ENCODE measurements at regions not wholly inside any gene's neighbourhood (a gene's known extent, or its start where the extent isn't known, plus 50 kb on each side); places are given as distances from the start of the nearest gene placed in this dataset.

- no peak for TF ChIP-seq CTCF (IDR thresholded peaks at IDR 0.05)
- no peak for DNase-seq (ENCODE audit: low spot score in 2 of 2)
- 88 to 89% methylated on average over 13 of the region's 13 CpGs for WGBS, 2 donors
Measured at GRCh38 chr4:138892483-138893407, 122.8 kb upstream of the NOCT start.

GRCh38 chr4:138891631-138892031, 124.0 kb upstream of the NOCT start:
- no peak overlapping the region for H3K4me3 ChIP-seq (ENCODE audit: low read depth, poor library complexity, severe bottlenecking)
- 56 to 62% methylated on average over 6 of the region's 6 CpGs for WGBS, 2 donors
- DNase-seq (ENCODE audit: low spot score in 2 of 2) = no peak
- no peak for TF ChIP-seq POLR2A (IDR thresholded peaks at IDR 0.05)
- TF ChIP-seq CTCF (IDR thresholded peaks at IDR 0.05) = no peak
- intact Hi-C loops (cut with DNase I; ENCODE audit: low total_unique reads) = no loop called here

More at GRCh38 chr4:138892483-138893407, 122.8 kb upstream of the NOCT start:
- intact Hi-C loops (cut with DNase I; ENCODE audit: low total_unique reads) = no loop called here
- H3K4me3 ChIP-seq (ENCODE audit: low read depth, poor library complexity, severe bottlenecking) = no peak overlapping the region

GRCh38 chr4:138890891-138891570, 124.5 kb upstream of the NOCT start:
- no peak for DNase-seq (ENCODE audit: low spot score in 2 of 2)
- no peak for TF ChIP-seq POLR2A (IDR thresholded peaks at IDR 0.05)
- TF ChIP-seq CTCF (IDR thresholded peaks at IDR 0.05) = no peak
- H3K4me3 ChIP-seq (ENCODE audit: low read depth, poor library complexity, severe bottlenecking) = no peak overlapping the region
- 58 to 64% methylated on average over 14 of the region's 14 CpGs for WGBS, 2 donors
- intact Hi-C loops (cut with DNase I; ENCODE audit: low total_unique reads) = no loop called here

DNA sequence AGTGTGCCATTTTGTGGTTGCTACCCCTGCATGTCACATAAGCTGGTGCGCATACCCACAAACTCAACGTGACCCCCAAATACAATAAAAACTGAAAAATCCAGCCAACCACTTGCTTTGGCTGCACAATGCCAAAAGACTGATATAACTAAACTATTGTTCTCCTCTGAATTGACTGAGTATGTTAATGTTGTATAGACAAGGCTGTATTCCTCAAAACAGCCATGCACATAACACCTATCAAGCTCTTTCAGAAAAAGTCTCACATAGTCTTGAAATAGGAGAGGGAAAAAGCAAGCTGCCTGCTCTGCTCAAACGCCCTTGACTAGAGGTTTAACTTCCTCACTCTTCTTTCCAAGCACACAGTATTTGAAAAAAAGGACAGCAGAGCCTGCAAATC, 126.4 kb upstream of the NOCT start:
- TF ChIP-seq CTCF (IDR thresholded peaks at IDR 0.05) = no peak
- TF ChIP-seq POLR2A (IDR thresholded peaks at IDR 0.05) = no peak
- H3K4me3 ChIP-seq (ENCODE audit: low read depth, poor library complexity, severe bottlenecking) = no peak overlapping the region
- intact Hi-C loops (cut with DNase I; ENCODE audit: low total_unique reads) = no loop called here
- 65 to 80% methylated on average over 3 of the region's 3 CpGs for WGBS, 2 donors
- DNase-seq (ENCODE audit: low spot score in 2 of 2) = no peak

DNA sequence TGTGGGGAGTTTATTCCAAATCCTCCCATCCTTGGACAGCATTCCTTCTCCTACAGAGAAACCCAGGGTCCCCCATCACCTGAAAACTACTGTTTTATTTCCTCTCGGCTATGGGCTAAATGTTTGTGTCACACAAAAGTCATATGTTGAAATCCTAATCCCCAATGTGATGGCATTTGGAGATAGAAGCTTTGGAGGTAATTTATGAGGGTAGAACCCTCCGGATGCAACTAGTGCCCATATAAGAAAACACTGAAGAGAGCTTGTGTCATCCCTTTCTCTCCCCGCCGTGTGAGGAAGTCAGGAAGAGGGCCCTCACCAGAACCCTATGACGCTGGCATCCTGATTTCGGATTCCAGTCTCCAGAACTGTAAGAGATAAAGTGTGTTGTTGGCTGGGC, 127.8 kb upstream of the NOCT start:
- intact Hi-C loops (cut with DNase I; ENCODE audit: low total_unique reads) = no loop called here
- WGBS, 2 donors = 94 to 96% methylated on average over 6 of the region's 6 CpGs
- no peak overlapping the region for H3K4me3 ChIP-seq (ENCODE audit: low read depth, poor library complexity, severe bottlenecking)
- TF ChIP-seq CTCF (IDR thresholded peaks at IDR 0.05) = no peak
- TF ChIP-seq POLR2A (IDR thresholded peaks at IDR 0.05) = no peak
- no peak for DNase-seq (ENCODE audit: low spot score in 2 of 2)

Data from lower leg skin (tissue), 4 donors.